ENCODE measurements at regions not wholly inside any gene's neighbourhood (a gene's known extent, or its start where the extent isn't known, plus 50 kb on each side); places are given as distances from the start of the nearest gene placed in this dataset.
"Not testable (repeated sequence)": the region's sequence is repeated elsewhere in the genome, so short reads cannot be mapped to it uniquely, and the experiment has no call there.

GRCh38 chr6:19219931-19220330 lies 617.2 kb upstream of the ID4 start:
- POLR2A ChIA-PET (ENCODE audit: unreplicated experiment), result no interaction called here
- no TSS peak for BruUV-seq (replicated peaks)

DNA sequence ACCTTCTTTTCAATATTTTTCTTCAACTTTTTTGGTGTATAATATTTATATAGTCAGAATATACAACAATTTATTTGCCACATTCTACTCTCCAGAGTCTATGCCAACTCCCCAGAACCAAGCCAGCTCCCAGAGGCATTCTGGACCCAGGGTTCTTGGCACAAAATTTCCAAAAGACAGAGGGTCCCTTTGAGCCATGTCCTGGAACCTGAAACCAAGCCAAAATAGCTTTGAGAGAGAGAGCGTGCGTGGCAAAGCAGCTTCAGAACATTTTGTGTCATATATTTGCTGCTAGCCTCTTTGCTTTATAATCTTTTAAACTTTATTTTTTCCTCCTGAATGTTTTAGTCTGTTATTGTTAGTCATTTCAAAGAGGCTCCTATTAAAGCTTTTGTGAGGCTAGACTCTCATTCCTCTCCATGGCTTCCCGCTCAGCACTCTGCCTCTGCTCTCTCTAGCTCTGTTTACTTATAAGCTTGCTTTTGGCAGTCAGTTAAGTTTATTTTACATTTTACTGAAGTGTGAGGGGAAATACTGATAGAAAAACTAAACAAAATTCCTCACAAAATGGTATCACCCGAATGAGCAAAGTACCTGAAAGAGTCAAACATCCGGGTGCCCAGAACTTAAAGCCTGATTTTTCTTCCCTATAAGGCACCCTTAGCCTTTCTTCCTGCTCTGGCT lies 605.1 kb upstream of the ID4 start:
- intact Hi-C loops (cut with micrococcal nuclease; ENCODE audit: unreplicated experiment), result no loop called here
- H3K4me2 ChIP-seq, result no peak overlapping the region
- CTCF ChIA-PET, result no interaction called here

More at GRCh38 chr6:19219931-19220330, 617.2 kb upstream of the ID4 start:
- intact Hi-C loops (cut with micrococcal nuclease; ENCODE audit: unreplicated experiment), result no loop called here
- no peak overlapping the region for H2AFZ ChIP-seq
- H3F3A ChIP-seq (ENCODE audit: insufficient read depth, low read depth), result no peaks in the 10 kb centered on the region
- H3K27me3 ChIP-seq (ENCODE audit: insufficient read depth, low read depth), result no peaks in the 10 kb centered on the region
- H3K79me2 ChIP-seq (ENCODE audit: low read depth), result no peaks in the 10 kb centered on the region
- no peak for DNase-seq
- H3K36me3 ChIP-seq (ENCODE audit: low read depth), result no peaks in the 10 kb centered on the region
- no peaks in the 10 kb centered on the region for H3K4me1 ChIP-seq (replicated peaks; ENCODE audit: insufficient read depth)
- H3K27ac ChIP-seq, result no peak overlapping the region
- CTCF ChIA-PET, result no interaction called here
- H3K9me3 ChIP-seq (ENCODE audit: insufficient read depth, low read depth), result no peaks in the 10 kb centered on the region
- TF ChIP-seq, protein P1, sequence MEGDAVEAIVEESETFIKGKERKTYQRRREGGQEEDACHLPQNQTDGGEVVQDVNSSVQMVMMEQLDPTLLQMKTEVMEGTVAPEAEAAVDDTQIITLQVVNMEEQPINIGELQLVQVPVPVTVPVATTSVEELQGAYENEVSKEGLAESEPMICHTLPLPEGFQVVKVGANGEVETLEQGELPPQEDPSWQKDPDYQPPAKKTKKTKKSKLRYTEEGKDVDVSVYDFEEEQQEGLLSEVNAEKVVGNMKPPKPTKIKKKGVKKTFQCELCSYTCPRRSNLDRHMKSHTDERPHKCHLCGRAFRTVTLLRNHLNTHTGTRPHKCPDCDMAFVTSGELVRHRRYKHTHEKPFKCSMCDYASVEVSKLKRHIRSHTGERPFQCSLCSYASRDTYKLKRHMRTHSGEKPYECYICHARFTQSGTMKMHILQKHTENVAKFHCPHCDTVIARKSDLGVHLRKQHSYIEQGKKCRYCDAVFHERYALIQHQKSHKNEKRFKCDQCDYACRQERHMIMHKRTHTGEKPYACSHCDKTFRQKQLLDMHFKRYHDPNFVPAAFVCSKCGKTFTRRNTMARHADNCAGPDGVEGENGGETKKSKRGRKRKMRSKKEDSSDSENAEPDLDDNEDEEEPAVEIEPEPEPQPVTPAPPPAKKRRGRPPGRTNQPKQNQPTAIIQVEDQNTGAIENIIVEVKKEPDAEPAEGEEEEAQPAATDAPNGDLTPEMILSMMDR (conservative IDR thresholded peaks at IDR 0.05), result no peak
- no peak for TF ChIP-seq EZH2 (IDR thresholded peaks at IDR 0.05; ENCODE audit: low read depth)
- H3K9me2 ChIP-seq (ENCODE audit: insufficient read depth), result no peaks in the 10 kb centered on the region
- no peak overlapping the region for H3K4me3 ChIP-seq
- no peaks in the 10 kb centered on the region for H4K20me1 ChIP-seq (ENCODE audit: insufficient read depth)
- H3K4me2 ChIP-seq, result no peak overlapping the region

DNA sequence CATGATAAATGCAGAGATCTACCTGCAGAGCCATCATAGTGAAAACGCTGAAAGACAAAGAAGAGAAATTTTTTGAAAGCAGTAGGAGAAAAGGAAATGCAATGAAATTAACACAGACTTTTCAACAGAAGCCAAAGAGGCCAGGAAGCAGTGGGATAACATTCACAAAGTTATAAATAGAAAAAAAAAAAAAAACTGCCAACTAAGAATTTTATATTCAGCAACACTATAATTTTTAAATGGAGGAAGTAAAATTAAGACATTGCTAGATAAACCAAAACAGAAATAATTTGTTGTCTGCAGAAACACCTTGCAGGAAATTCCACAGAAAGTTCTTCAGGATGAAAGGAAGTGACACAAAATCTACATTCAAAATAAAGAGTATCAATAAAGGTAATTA lies 591.5 kb upstream of the ID4 start:
- Histone ChIP-seq H3K4me1 (replicated peaks; ENCODE audit: insufficient read depth) (no peaks in the 10 kb centered on the region), H3K9me2 (ENCODE audit: insufficient read depth) (no peaks in the 10 kb centered on the region), H3K27ac (no peak overlapping the region), H4K20me1 (ENCODE audit: insufficient read depth) (no peaks in the 10 kb centered on the region), H3K9me3 (ENCODE audit: insufficient read depth, low read depth) (peaks cover 4% of the 10 kb centered on the region; the same call in 1 of the 2 replicates), H3K36me3 (ENCODE audit: low read depth) (no peaks in the 10 kb centered on the region), H3K27me3 (ENCODE audit: insufficient read depth, low read depth) (no peaks in the 10 kb centered on the region), H3K4me3 (no peak overlapping the region), H3K4me2 (no peak overlapping the region), H3F3A (ENCODE audit: insufficient read depth, low read depth) (no peaks in the 10 kb centered on the region; the same call in 1 of the 2 replicates), H3K79me2 (ENCODE audit: low read depth) (no peaks in the 10 kb centered on the region), H2AFZ (no peak overlapping the region)
- intact Hi-C loops (cut with micrococcal nuclease; ENCODE audit: unreplicated experiment), result no loop called here
- DNase-seq, result no peak
- no TSS peak for BruUV-seq (replicated peaks)
- CTCF ChIA-PET, result no interaction called here
- POLR2A ChIA-PET (ENCODE audit: unreplicated experiment), result interaction anchor here (0.6 kb wide), 1 partner anchor 545 kb away, joined by 4 read pairs; no protein-coding TSS in a partner anchor
- no peak for TF ChIP-seq EZH2 (IDR thresholded peaks at IDR 0.05; ENCODE audit: low read depth)
- TF ChIP-seq, protein P1 (conservative IDR thresholded peaks at IDR 0.05), result no peak

More for the DNA sequence above, 605.1 kb upstream of the ID4 start:
- Histone ChIP-seq H3K4me3 (no peak overlapping the region), H3K27ac (no peak overlapping the region), H4K20me1 (ENCODE audit: insufficient read depth) (no peaks in the 10 kb centered on the region), H3K4me1 (replicated peaks; ENCODE audit: insufficient read depth) (no peaks in the 10 kb centered on the region), H2AFZ (no peak overlapping the region), H3K9me3 (ENCODE audit: insufficient read depth, low read depth) (no peaks in the 10 kb centered on the region; the same call in 1 of the 2 replicates), H3K79me2 (ENCODE audit: low read depth) (no peaks in the 10 kb centered on the region), H3F3A (ENCODE audit: insufficient read depth, low read depth) (no peaks in the 10 kb centered on the region), H3K27me3 (ENCODE audit: insufficient read depth, low read depth) (no peaks in the 10 kb centered on the region), H3K9me2 (ENCODE audit: insufficient read depth) (0 out of 2 replicates have a peak, but pooled peaks cover 4% of the 10 kb centered on the region), H3K36me3 (ENCODE audit: low read depth) (no peaks in the 10 kb centered on the region)
- POLR2A ChIA-PET (ENCODE audit: unreplicated experiment), result no interaction called here
- no TSS peak for BruUV-seq (replicated peaks)
- DNase-seq, result no peak
- no peak for TF ChIP-seq EZH2 (IDR thresholded peaks at IDR 0.05; ENCODE audit: low read depth)
- TF ChIP-seq, protein P1 (conservative IDR thresholded peaks at IDR 0.05), result no peak

DNA sequence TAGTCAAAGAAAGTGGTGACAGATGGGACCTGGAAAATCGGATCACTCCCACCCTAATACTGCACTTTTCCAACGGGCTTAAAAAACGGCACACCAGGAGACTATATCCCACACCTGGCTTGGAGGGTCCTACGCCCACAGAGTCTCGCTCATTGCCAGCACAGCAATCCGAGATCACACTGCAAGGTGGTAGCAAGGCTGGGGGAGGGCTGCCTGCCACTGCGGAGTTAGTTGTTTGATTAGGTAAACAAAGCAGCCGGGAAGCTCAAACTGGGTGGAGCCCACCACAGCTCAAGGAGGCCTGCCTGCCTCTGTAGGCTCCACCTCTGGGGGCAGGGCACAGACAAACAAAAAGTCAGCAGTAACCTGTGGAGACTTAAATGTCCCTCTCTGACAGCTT lies 590.0 kb upstream of the ID4 start:
- BruUV-seq (replicated peaks); intact Hi-C loops (cut with micrococcal nuclease; ENCODE audit: unreplicated experiment); DNase-seq; POLR2A ChIA-PET (ENCODE audit: unreplicated experiment); H4K20me1 ChIP-seq (ENCODE audit: insufficient read depth); H3K36me3 ChIP-seq (ENCODE audit: low read depth); H3K9me2 ChIP-seq (ENCODE audit: insufficient read depth); H3K27ac ChIP-seq; H3K27me3 ChIP-seq (ENCODE audit: insufficient read depth, low read depth); H3K4me1 ChIP-seq (replicated peaks; ENCODE audit: insufficient read depth); H3K79me2 ChIP-seq (ENCODE audit: low read depth); H3K9me3 ChIP-seq (ENCODE audit: insufficient read depth, low read depth); CTCF ChIA-PET; H3F3A ChIP-seq (ENCODE audit: insufficient read depth, low read depth): not testable (repeated sequence)
- peak overlapping the region; percentile 37; the same call in 1 of the 2 replicates for H3K4me3 ChIP-seq
- H3K4me2 ChIP-seq, result peak overlapping the region; percentile 67
- peak overlapping the region; percentile 29; the same call in 1 of the 2 replicates for H2AFZ ChIP-seq

DNA sequence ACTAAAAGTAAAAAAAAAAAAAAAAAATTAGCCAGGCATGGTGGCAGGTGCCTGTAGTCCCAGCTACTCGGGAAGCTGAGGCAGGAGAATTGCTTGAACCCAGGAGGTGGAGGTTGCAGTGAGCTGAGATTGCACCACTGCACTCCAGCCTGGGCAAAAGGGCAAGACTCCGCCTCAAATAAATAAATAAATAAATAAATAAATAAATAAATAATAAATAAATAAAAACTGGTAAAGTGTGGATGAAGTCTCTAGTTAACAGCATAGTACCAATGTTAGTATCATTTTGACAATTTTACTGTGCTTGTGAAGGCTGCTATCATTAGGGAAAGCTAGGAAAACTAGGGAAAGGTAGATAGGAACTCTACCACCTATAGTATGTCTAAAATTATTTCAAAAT lies 581.0 kb upstream of the ID4 start:
- DNase-seq; intact Hi-C loops (cut with micrococcal nuclease; ENCODE audit: unreplicated experiment); H3K9me3 ChIP-seq (ENCODE audit: insufficient read depth, low read depth); H4K20me1 ChIP-seq (ENCODE audit: insufficient read depth); H3K4me3 ChIP-seq; POLR2A ChIA-PET (ENCODE audit: unreplicated experiment); H3F3A ChIP-seq (ENCODE audit: insufficient read depth, low read depth); CTCF ChIA-PET; H3K4me1 ChIP-seq (replicated peaks; ENCODE audit: insufficient read depth); H3K27me3 ChIP-seq (ENCODE audit: insufficient read depth, low read depth); H3K4me2 ChIP-seq; H2AFZ ChIP-seq; H3K36me3 ChIP-seq (ENCODE audit: low read depth); H3K9me2 ChIP-seq (ENCODE audit: insufficient read depth); H3K27ac ChIP-seq; H3K79me2 ChIP-seq (ENCODE audit: low read depth); BruUV-seq (replicated peaks): not testable (repeated sequence)

Measured in PC-9 (cell line).